ENCODE measurements at regions not wholly inside any gene's neighbourhood (a gene's known extent, or its start where the extent isn't known, plus 50 kb on each side); places are given as distances from the start of the nearest gene placed in this dataset.
"Not testable (repeated sequence)": the region's sequence is repeated elsewhere in the genome, so short reads cannot be mapped to it uniquely, and the experiment has no call there.

- DNase-seq: peak; percentile 50 to 62
- not testable (repeated sequence) for H2BK120ac ChIP-seq (ENCODE audit: insufficient read depth, low read length, poor library complexity); H3K23ac ChIP-seq (ENCODE audit: low read length); H3K9me3 ChIP-seq (ENCODE audit: insufficient read depth, low read depth, low read length); H2AK5ac ChIP-seq (ENCODE audit: low read length); H3K4ac ChIP-seq (ENCODE audit: low read depth, low read length); H3K79me2 ChIP-seq (ENCODE audit: control insufficient read depth, insufficient read depth, low read length, poor library complexity); H3K27ac ChIP-seq (ENCODE audit: low read depth, low read length); H3K27me3 ChIP-seq (ENCODE audit: insufficient read depth, low read length); H4K91ac ChIP-seq (ENCODE audit: low read depth, low read length); H3K4me2 ChIP-seq (ENCODE audit: low read length); H3K4me3 ChIP-seq (ENCODE audit: low read depth, low read length); H2BK12ac ChIP-seq (ENCODE audit: low read length); H3K36me3 ChIP-seq (ENCODE audit: control insufficient read depth in 1 of 2, insufficient read depth in 2 of 2, low read length in 2 of 2); H3K18ac ChIP-seq (ENCODE audit: low read length); H3K9ac ChIP-seq (ENCODE audit: low read length); H2BK5ac ChIP-seq (ENCODE audit: low read depth, low read length, poor library complexity); H3K14ac ChIP-seq (ENCODE audit: low read length); H4K8ac ChIP-seq (ENCODE audit: low read depth, low read length); H3K4me1 ChIP-seq (ENCODE audit: control insufficient read depth in 1 of 2, insufficient read depth in 2 of 2, low read length in 2 of 2); H2AFZ ChIP-seq (ENCODE audit: insufficient read depth, low read length, poor library complexity); H3K79me1 ChIP-seq (ENCODE audit: low read length); H4K12ac ChIP-seq (ENCODE audit: low read depth, low read length)
- no CpG with 5 or more reads among the region's 5 CpGs for WGBS (ENCODE audit: extremely low coverage, insufficient coverage, insufficient read length)
Observed at GRCh38 chr1:174078916-174079315, 56.8 kb upstream of the RC3H1 start.

GRCh38 chr1:174077749-174078490, 55.8 kb upstream of the RC3H1 start:
- H3K4me1 ChIP-seq (ENCODE audit: control insufficient read depth in 1 of 2, insufficient read depth in 2 of 2, low read length in 2 of 2): peaks cover 4 to 5% of the 10 kb centered on the region in 2 experiments
- no peak overlapping the region for H2BK5ac ChIP-seq (ENCODE audit: low read depth, low read length, poor library complexity)
- H3K79me1 ChIP-seq (ENCODE audit: low read length): no peaks in the 10 kb centered on the region
- no peak overlapping the region for H3K9ac ChIP-seq (ENCODE audit: low read length)
- H3K18ac ChIP-seq (ENCODE audit: low read length): no peak overlapping the region
- no peak overlapping the region for H4K8ac ChIP-seq (ENCODE audit: low read depth, low read length)
- no peak overlapping the region for H4K91ac ChIP-seq (ENCODE audit: low read depth, low read length)
- no peak overlapping the region for H2BK120ac ChIP-seq (ENCODE audit: insufficient read depth, low read length, poor library complexity)
- no peak overlapping the region for H4K12ac ChIP-seq (ENCODE audit: low read depth, low read length)
- H3K9me3 ChIP-seq (ENCODE audit: insufficient read depth, low read depth, low read length): no peaks in the 10 kb centered on the region
- H3K4ac ChIP-seq (ENCODE audit: low read depth, low read length): no peak overlapping the region
- H3K27me3 ChIP-seq (ENCODE audit: insufficient read depth, low read length): no peaks in the 10 kb centered on the region
- H3K4me3 ChIP-seq (ENCODE audit: low read depth, low read length): no peak overlapping the region
- peak; percentile 52 to 85 for DNase-seq
- no peak overlapping the region for H2AK5ac ChIP-seq (ENCODE audit: low read length)
- H3K79me2 ChIP-seq (ENCODE audit: control insufficient read depth, insufficient read depth, low read length, poor library complexity): no peaks in the 10 kb centered on the region
- no peaks in the 10 kb centered on the region for H3K36me3 ChIP-seq (ENCODE audit: control insufficient read depth in 1 of 2, insufficient read depth in 2 of 2, low read length in 2 of 2)
- no peak overlapping the region for H2AFZ ChIP-seq (ENCODE audit: insufficient read depth, low read length, poor library complexity)
- H3K27ac ChIP-seq (ENCODE audit: low read depth, low read length): no peak overlapping the region
- no CpG with 5 or more reads among the region's 7 CpGs for WGBS (ENCODE audit: extremely low coverage, insufficient coverage, insufficient read length)
- no peak overlapping the region for H3K23ac ChIP-seq (ENCODE audit: low read length)
- no peak overlapping the region for H3K14ac ChIP-seq (ENCODE audit: low read length)
- H2BK12ac ChIP-seq (ENCODE audit: low read length): no peak overlapping the region
- no peak overlapping the region for H3K4me2 ChIP-seq (ENCODE audit: low read length)

- no peaks in the 10 kb centered on the region for H3K4me1 ChIP-seq (ENCODE audit: control insufficient read depth in 1 of 2, insufficient read depth in 2 of 2, low read length in 2 of 2)
- no peak overlapping the region for H3K4me3 ChIP-seq (ENCODE audit: low read depth, low read length)
- H4K91ac ChIP-seq (ENCODE audit: low read depth, low read length): no peak overlapping the region
- H2AFZ ChIP-seq (ENCODE audit: insufficient read depth, low read length, poor library complexity): no peak overlapping the region
- H3K9ac ChIP-seq (ENCODE audit: low read length): no peak overlapping the region
- no peak overlapping the region for H3K4ac ChIP-seq (ENCODE audit: low read depth, low read length)
- no peak overlapping the region for H2BK5ac ChIP-seq (ENCODE audit: low read depth, low read length, poor library complexity)
- H3K23ac ChIP-seq (ENCODE audit: low read length): no peak overlapping the region
- H2AK5ac ChIP-seq (ENCODE audit: low read length): no peak overlapping the region
- no peaks in the 10 kb centered on the region for H3K79me2 ChIP-seq (ENCODE audit: control insufficient read depth, insufficient read depth, low read length, poor library complexity)
- H3K27ac ChIP-seq (ENCODE audit: low read depth, low read length): no peak overlapping the region
- H3K9me3 ChIP-seq (ENCODE audit: insufficient read depth, low read depth, low read length): no peaks in the 10 kb centered on the region
- no peak overlapping the region for H3K4me2 ChIP-seq (ENCODE audit: low read length)
- H3K27me3 ChIP-seq (ENCODE audit: insufficient read depth, low read length): no peaks in the 10 kb centered on the region
- H4K8ac ChIP-seq (ENCODE audit: low read depth, low read length): no peak overlapping the region
- H3K36me3 ChIP-seq (ENCODE audit: control insufficient read depth in 1 of 2, insufficient read depth in 2 of 2, low read length in 2 of 2): no peaks in the 10 kb centered on the region
- no peak overlapping the region for H2BK12ac ChIP-seq (ENCODE audit: low read length)
- H4K12ac ChIP-seq (ENCODE audit: low read depth, low read length): no peak overlapping the region
- H2BK120ac ChIP-seq (ENCODE audit: insufficient read depth, low read length, poor library complexity): no peak overlapping the region
- H3K14ac ChIP-seq (ENCODE audit: low read length): no peak overlapping the region
- H3K79me1 ChIP-seq (ENCODE audit: low read length): no peaks in the 10 kb centered on the region
- H3K18ac ChIP-seq (ENCODE audit: low read length): no peak overlapping the region
- no peak for DNase-seq
- no CpG with 5 or more reads among the region's 2 CpGs for WGBS (ENCODE audit: extremely low coverage, insufficient coverage, insufficient read length)
Observed at GRCh38 chr1:174075245-174075692, 53.1 kb upstream of the RC3H1 start.

- no peak overlapping the region for H3K18ac ChIP-seq (ENCODE audit: low read length)
- no peak overlapping the region for H3K4me2 ChIP-seq (ENCODE audit: low read length)
- no peaks in the 10 kb centered on the region for H3K36me3 ChIP-seq (ENCODE audit: control insufficient read depth in 1 of 2, insufficient read depth in 2 of 2, low read length in 2 of 2)
- no peaks in the 10 kb centered on the region for H3K9me3 ChIP-seq (ENCODE audit: insufficient read depth, low read depth, low read length)
- no peak overlapping the region for H3K23ac ChIP-seq (ENCODE audit: low read length)
- no peak overlapping the region for H3K27ac ChIP-seq (ENCODE audit: low read depth, low read length)
- no peak overlapping the region for H2AK5ac ChIP-seq (ENCODE audit: low read length)
- H3K14ac ChIP-seq (ENCODE audit: low read length): no peak overlapping the region
- H2BK5ac ChIP-seq (ENCODE audit: low read depth, low read length, poor library complexity): no peak overlapping the region
- no peak overlapping the region for H4K8ac ChIP-seq (ENCODE audit: low read depth, low read length)
- no peaks in the 10 kb centered on the region for H3K79me2 ChIP-seq (ENCODE audit: control insufficient read depth, insufficient read depth, low read length, poor library complexity)
- no peak overlapping the region for H3K4ac ChIP-seq (ENCODE audit: low read depth, low read length)
- H4K12ac ChIP-seq (ENCODE audit: low read depth, low read length): no peak overlapping the region
- no peak overlapping the region for H3K9ac ChIP-seq (ENCODE audit: low read length)
- no CpG with 5 or more reads among the region's 2 CpGs for WGBS (ENCODE audit: extremely low coverage, insufficient coverage, insufficient read length)
- no peak overlapping the region for H3K4me3 ChIP-seq (ENCODE audit: low read depth, low read length)
- no peak for DNase-seq
- no peak overlapping the region for H2AFZ ChIP-seq (ENCODE audit: insufficient read depth, low read length, poor library complexity)
- H3K4me1 ChIP-seq (ENCODE audit: control insufficient read depth in 1 of 2, insufficient read depth in 2 of 2, low read length in 2 of 2): no peaks in the 10 kb centered on the region
- H3K27me3 ChIP-seq (ENCODE audit: insufficient read depth, low read length): no peaks in the 10 kb centered on the region
- no peak overlapping the region for H2BK120ac ChIP-seq (ENCODE audit: insufficient read depth, low read length, poor library complexity)
- H4K91ac ChIP-seq (ENCODE audit: low read depth, low read length): no peak overlapping the region
- no peak overlapping the region for H2BK12ac ChIP-seq (ENCODE audit: low read length)
- no peaks in the 10 kb centered on the region for H3K79me1 ChIP-seq (ENCODE audit: low read length)
Observed at GRCh38 chr1:174074757-174075156, 52.6 kb upstream of the RC3H1 start.
